ENCODE measurements at regions not wholly inside any gene's neighbourhood (a gene's known extent, or its start where the extent isn't known, plus 50 kb on each side); places are given as distances from the start of the nearest gene placed in this dataset.
"Not testable (repeated sequence)": the region's sequence is repeated elsewhere in the genome, so short reads cannot be mapped to it uniquely, and the experiment has no call there.

- no peak for DNase-seq (ENCODE audit: low read depth)
Measured at GRCh38 chr22:46040471-46041465, 63.8 kb upstream of the WNT7B start.

- DNase-seq (ENCODE audit: low read depth), result no peak
Measured at GRCh38 chr22:46041642-46042041, 64.7 kb upstream of the WNT7B start.

DNA sequence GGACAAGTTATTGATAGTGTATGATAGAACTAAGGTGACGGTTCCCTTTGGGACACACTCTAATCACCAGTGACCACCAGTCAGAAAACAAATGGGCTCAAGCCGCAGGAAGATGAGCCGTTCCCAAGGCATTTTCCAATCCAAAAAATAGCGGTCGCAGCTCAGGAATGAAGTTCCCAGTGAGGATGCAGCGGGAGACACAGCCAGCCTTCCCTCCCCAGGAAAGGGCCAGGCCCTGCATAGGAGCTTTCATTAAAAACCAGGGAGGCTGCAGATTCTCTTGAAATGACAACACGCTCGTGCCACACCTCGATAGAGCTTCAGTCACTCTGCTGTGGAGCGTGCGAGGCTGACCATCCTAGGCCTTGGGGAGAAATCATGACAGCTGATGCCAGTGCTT lies 65.8 kb upstream of the WNT7B start:
- no peak for DNase-seq (ENCODE audit: low read depth)

DNA sequence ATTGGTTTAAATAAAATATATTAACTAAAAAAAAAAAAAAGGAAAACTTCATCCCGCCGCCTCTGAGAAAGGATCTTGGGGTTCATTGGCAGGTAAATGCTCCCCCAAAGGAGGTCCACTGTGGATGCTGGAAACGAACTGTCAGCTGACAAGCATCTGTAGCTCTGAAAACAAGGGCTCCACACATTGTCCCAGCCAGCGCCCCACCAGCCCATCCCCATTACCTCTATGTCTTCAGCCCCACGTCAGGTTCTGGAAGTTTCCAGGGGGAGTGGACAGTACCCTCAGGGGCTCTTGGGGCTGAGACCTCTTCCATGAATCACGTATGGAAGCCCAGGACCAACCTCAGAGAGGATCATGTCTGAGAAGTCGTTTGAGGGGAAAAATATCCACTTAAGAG lies 66.4 kb upstream of the WNT7B start:
- no peak for DNase-seq (ENCODE audit: low read depth)

DNA sequence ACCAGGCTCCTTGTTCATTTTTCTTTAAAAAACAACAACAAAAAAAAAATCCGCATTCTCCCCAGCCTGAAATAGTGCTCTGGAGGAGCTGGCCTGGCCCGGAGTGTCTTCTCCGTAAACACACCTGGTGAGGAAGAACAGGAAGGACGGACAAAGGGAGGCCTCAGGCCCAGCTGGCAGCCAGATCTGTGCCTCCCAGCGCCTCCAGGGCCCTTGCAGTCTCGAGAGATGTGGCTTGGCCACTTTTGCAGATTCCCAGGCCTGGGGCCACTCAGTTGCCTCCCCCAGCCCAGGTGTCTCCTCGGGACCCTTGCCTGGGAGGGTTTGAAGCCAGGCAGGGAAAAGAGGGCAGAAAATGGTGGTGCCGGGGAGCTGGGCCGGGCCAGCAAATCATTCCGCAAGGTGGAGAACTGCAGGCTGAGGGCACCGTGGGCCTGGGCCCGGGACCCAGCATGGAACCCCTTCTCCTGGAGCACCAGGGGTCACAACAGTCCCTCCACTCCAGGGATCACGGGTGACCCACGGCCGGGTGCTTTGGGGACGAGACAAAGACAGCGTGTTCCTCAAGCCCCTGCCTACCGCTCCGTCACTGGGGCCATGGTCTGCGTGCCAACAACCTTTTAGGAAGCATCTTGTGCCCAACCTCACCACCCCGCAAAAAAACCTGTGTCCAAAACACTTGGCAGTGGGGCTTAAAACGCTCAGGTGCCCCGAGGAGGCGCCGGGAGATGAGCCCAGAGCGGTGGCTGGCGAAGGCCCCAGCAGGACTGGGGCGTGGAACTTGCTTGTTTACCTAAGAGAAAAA lies 67.1 kb upstream of the WNT7B start:
- no peak for DNase-seq (ENCODE audit: low read depth)

DNA sequence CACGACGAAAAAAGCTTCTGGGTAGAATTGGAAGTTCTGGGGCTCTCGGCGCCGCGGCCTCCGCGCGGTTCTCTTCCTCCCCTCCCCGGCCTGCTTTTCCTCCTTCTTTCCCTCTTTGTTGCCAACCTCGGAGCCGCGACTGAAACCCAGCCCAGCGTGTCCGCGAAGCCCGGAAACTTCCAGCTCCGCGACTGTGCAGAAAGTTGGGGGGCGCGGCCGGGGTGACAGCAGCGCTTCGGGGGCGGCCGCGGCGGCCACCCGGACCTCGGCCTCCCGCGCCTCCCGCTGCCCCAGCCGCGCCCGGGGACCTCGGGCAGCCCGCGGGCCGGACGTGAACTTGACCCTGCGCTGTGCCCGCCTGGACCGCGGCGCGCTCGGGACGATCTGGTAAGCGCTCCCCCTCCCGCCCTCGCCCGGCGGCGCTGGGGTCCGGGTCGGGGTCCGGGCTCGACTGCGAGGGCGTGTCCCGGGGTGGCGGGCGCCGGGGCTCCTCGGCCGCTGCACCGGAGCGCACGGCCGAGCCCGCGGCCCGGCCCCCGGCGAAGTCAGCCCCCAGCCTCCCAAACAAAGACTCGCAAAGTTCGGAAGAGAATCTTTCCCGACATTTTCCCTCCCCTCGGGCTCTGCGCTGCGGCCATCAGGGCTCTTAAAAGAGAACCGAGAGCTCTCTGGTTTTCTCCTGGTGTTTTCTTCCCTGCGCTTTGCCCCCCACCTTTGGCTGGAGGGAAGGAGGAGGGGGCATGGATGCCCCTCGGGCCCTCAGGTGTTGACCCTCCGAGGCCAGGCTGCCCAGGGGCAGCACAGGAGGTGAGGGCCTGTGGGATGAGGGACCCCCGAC lies 67.9 kb upstream of the WNT7B start:
- DNase-seq (ENCODE audit: low read depth), result no peak

- DNase-seq (ENCODE audit: low read depth), result no peak
Measured at GRCh38 chr22:46045459-46046298, 68.7 kb upstream of the WNT7B start.

- no peak for DNase-seq (ENCODE audit: low read depth)
Measured at GRCh38 chr22:46046299-46046685, 69.3 kb upstream of the WNT7B start.

- DNase-seq (ENCODE audit: low read depth), result no peak
Measured at GRCh38 chr22:46047226-46047625, 70.3 kb upstream of the WNT7B start.

- no peak for DNase-seq (ENCODE audit: low read depth)
Measured at GRCh38 chr22:46047841-46048595, 71.1 kb upstream of the WNT7B start.

DNA sequence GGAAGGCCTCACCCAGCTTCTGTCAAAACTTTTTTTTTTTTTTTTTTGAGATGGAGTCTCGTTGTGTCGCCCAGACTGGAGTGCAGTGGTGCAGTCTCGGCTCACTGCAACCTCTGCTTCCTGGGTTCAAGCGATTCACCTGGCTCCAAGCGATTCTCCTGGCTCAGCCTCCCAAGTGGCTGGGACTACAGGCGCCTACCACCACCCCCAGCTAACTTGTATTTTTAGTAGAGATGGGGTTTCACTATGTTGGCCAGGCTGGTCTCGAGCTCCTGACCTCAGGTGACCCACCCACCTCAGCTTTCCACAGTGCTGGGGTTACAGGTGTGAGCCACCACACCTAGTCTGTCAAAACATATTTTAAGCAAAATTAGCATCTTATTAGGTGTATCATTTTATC lies 71.7 kb upstream of the WNT7B start:
- not testable (repeated sequence) for DNase-seq (ENCODE audit: low read depth)

- DNase-seq (ENCODE audit: low read depth), result no peak
Measured at GRCh38 chr22:46049726-46050450, 72.9 kb upstream of the WNT7B start.

DNA sequence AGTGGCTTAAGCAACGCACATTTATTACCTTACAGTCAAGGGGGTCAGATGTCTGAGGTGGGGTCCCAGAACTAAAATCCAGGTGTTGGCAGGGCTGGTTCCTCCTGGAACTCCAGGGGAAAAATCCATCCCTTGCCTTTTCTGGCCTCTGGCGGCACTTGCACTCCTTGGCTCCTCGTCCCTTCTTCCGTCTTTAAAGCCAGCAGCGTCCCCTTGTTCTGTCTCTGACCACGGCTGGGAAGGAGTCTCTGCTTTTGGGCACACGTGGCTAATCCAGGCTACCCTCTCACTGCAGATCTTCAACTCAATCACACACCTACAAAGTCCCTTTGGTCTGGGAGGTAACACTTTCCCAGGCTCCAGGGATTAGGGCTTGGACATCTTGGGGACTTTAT lies 73.5 kb upstream of the WNT7B start:
- no peak for DNase-seq (ENCODE audit: low read depth)

- DNase-seq (ENCODE audit: low read depth), result no peak
Measured at GRCh38 chr22:46050916-46051614, 74.1 kb upstream of the WNT7B start.

DNA sequence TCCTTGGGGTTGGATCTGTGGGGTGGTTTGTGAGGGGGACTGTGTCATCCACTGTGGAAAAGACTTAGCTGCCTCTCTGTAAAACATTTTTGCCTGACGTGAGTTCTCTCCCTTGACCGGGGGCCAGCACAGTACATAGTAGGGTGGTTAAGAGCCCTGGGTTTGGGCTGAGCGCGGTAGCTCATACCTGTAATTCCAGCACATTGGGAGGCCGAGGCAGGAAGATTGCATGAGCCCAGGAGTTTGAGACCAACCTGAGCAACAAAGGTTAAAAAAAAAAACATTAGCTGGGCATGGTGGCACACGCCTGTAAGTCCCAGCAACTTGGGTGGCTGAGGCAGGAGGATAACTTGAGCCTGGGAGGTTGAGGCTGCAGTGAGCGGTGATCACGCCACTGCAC lies 74.7 kb upstream of the WNT7B start:
- DNase-seq (ENCODE audit: low read depth), result no peak

DNA sequence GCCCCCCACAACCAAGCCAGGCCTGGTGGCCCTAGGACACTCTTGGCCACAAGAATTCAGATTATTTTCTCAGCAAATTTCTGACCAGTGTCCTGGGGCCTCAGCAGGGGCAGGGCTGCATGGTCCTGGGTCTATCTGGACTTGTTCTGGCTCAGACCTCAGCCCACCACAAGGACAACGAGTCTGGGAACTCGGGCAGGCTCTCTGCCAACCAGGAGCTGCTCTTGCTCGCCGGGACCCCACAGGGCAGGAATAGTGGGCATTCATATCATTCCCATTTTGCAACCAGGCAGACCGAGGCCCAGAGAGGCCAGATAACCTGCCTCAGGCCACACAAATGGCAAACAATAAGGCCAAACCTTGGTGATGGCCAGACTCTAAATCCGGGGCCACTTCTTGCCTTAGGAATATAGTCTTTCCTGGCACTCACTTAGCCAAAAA lies 75.4 kb upstream of the WNT7B start:
- DNase-seq (ENCODE audit: low read depth), result no peak

DNA sequence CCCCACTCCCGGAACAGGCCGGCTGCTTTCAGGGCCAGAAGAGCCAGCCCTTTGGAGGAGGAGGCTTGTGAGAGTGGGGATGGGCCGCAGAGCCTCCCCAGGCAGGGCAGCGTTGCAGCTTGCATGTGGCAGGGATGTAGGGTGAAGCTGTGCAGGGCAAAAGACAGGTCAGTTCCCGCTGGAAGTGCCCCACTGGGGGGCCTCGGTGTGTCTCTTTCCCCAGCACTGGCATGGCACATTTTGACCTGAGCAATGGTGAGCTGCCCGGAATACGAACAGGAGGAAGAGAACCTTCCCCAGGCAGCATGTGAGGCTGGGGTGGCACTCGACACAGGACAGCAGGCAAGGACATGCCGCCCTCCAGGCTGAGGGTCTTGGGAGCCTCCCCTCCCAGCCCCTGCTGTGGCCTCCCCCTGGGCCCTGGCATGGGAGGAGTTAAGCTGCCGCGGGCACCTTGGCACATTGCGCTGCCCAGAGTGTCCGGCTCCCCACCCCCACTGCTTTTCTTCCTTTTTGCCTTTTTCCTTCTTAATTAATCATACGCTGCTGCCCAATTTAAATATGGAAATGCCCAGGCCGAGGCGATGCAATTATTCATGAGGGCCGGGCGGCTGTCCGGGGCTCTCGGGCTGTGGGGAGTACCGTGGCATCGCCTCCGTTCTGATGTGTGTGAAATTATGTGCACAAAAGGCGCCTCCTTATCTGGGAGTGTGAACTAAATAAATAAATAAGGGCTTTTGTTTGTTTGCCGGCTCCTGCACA lies 76.0 kb upstream of the WNT7B start:
- DNase-seq (ENCODE audit: low read depth), result no peak

- DNase-seq (ENCODE audit: low read depth), result no peak
Measured at GRCh38 chr22:46053563-46054090, 76.7 kb upstream of the WNT7B start.
